Aorta (tissue), 5 donors: ENCODE measurements at regions not wholly inside any gene's neighbourhood (a gene's known extent, or its start where the extent isn't known, plus 50 kb on each side); places are given as distances from the start of the nearest gene placed in this dataset.

Experiments
- ATAC-seq: fragments of 200-7000 bp; cut with Tn5 transposase; one replicate; pipeline ENCODE4 v1.9.1; 2022; ENCODE audit warnings: moderate library complexity; ENCODE audit not compliant: low FRiP score
- DNase-seq, 2 donors: peaks; one replicate each; pipeline ENCODE4 v3.0.0-alpha.2; 2020
- H3K27ac ChIP-seq, 2 donors: one replicate each; pipeline ENCODE4 v1.5.1; 2013; ENCODE audit warnings: low read length in 2 of 2, mild to moderate bottlenecking in 2 of 2, moderate library complexity in 2 of 2, control low read depth in 1 of 2, inconsistent platforms in 1 of 2, low read depth in 1 of 2
- H3K27me3 ChIP-seq, 2 donors: one replicate each; pipeline ENCODE4 v1.6.1; 2013; ENCODE audit warnings: control low read depth in 1 of 2, low read length in 1 of 2, mild to moderate bottlenecking in 1 of 2, moderate library complexity in 1 of 2; ENCODE audit not compliant: insufficient read depth in 2 of 2, control insufficient read depth in 1 of 2
- H3K36me3 ChIP-seq, 2 donors: one replicate each; pipeline ENCODE4 v1.6.1; 2013; ENCODE audit warnings: control low read depth in 1 of 2, low read length in 1 of 2, mild to moderate bottlenecking in 1 of 2; ENCODE audit not compliant: insufficient read depth in 2 of 2, control insufficient read depth in 1 of 2
- H3K4me1 ChIP-seq, 2 donors: one replicate each; pipeline ENCODE4 v1.6.1; 2013; ENCODE audit warnings: low read length in 2 of 2, control low read depth in 1 of 2, mild to moderate bottlenecking in 1 of 2, moderate library complexity in 1 of 2; ENCODE audit not compliant: insufficient read depth in 2 of 2, control insufficient read depth in 1 of 2
- H3K4me3 ChIP-seq, 2 donors: one replicate each; pipeline ENCODE4 v1.5.1; 2013; ENCODE audit warnings: low read length in 2 of 2, control low read depth in 1 of 2, mild to moderate bottlenecking in 1 of 2
- H3K9me3 ChIP-seq: one replicate; pipeline ENCODE4 v1.6.1; 2013; ENCODE audit warnings: mild to moderate bottlenecking, low read length; ENCODE audit not compliant: control insufficient read depth
- WGBS, 2 donors: extraction: QIAGEN DNeasy Blood & Tissue Kit; methylation state at CpG; one replicate each; pipeline ENCODE4 v1.1.7; 2013; 5-methylcytosine and 5-hydroxymethylcytosine counted together
- intact Hi-C, 2 donors: fragments of 100-400 bp; cut with DNase I; formaldehyde crosslinking; loops; one replicate each; pipeline versions ENCODE4 v1.14.2 to v1.15.0; 2022
- donor health status: healthy with polysubstance abuse.
- donor health status: Bipolar disorder and iron deficiency.
- donor health status: DM: no; HTN: no; CAD: no.
- donor health status: DM: no; HTN: no; CAD: no.
- donor health status: DM: yes; HTN: yes; CAD: no.

- Histone ChIP-seq H3K27ac (no peak overlapping the region), H3K9me3 (no peaks in the 10 kb centered on the region), H3K36me3 (no peaks in the 10 kb centered on the region), H3K27me3 (peaks cover 0 to 2% of the 10 kb centered on the region in 2 donors), H3K4me3 (no peak overlapping the region), H3K4me1 (no peaks in the 10 kb centered on the region)
- DNase-seq (no peak), ATAC-seq (no peak)
- WGBS, 2 donors = 31 to 36% methylated on average over 1 of the region's 1 CpG
- intact Hi-C loops = no loop called here
Measured at GRCh38 chr1:199287647-199288046, 648.8 kb downstream of the PTPRC start.

GRCh38 chr1:199290186-199290585 lies 651.3 kb downstream of the PTPRC start:
- Histone ChIP-seq H3K36me3 (no peaks in the 10 kb centered on the region), H3K27me3 (peaks cover 0 to 2% of the 10 kb centered on the region in 2 donors), H3K4me1 (no peaks in the 10 kb centered on the region), H3K27ac (no peak overlapping the region), H3K9me3 (no peaks in the 10 kb centered on the region), H3K4me3 (no peak overlapping the region)
- intact Hi-C loops = no loop called here
- DNase-seq (no peak), ATAC-seq (no peak)

GRCh38 chr1:199291022-199291740 lies 652.3 kb downstream of the PTPRC start:
- Histone ChIP-seq H3K27ac (no peak overlapping the region), H3K4me1 (no peaks in the 10 kb centered on the region), H3K36me3 (no peaks in the 10 kb centered on the region), H3K9me3 (no peaks in the 10 kb centered on the region), H3K27me3 (peaks cover 0 to 2% of the 10 kb centered on the region in 2 donors), H3K4me3 (no peak overlapping the region)
- WGBS, 2 donors = 0 to 4% methylated on average over 2 of the region's 2 CpGs
- ATAC-seq (no peak), DNase-seq (no peak)
- intact Hi-C loops = no loop called here

GRCh38 chr1:199292896-199293295 lies 654.1 kb downstream of the PTPRC start:
- 90 to 98% methylated on average over 1 of the region's 1 CpG for WGBS, 2 donors
- DNase-seq (no peak), ATAC-seq (no peak)
- H3K9me3 ChIP-seq = no peaks in the 10 kb centered on the region
- no peak overlapping the region for H3K4me3 ChIP-seq
- H3K36me3 ChIP-seq = no peaks in the 10 kb centered on the region
- no peaks in the 10 kb centered on the region for H3K4me1 ChIP-seq
- no peak overlapping the region for H3K27ac ChIP-seq
- intact Hi-C loops = no loop called here
- H3K27me3 ChIP-seq = peaks cover 0 to 2% of the 10 kb centered on the region in 2 donors

- ATAC-seq (no peak), DNase-seq (no peak)
- Histone ChIP-seq H3K4me3 (no peak overlapping the region), H3K27ac (no peak overlapping the region), H3K36me3 (no peaks in the 10 kb centered on the region), H3K4me1 (no peaks in the 10 kb centered on the region), H3K9me3 (no peaks in the 10 kb centered on the region), H3K27me3 (peaks cover 0 to 2% of the 10 kb centered on the region in 2 donors)
- WGBS, 2 donors = 67 to 78% methylated on average over 3 of the region's 3 CpGs
- intact Hi-C loops = no loop called here
Measured at GRCh38 chr1:199295107-199295506, 656.3 kb downstream of the PTPRC start.

- H3K4me1 ChIP-seq = no peaks in the 10 kb centered on the region
- H3K4me3 ChIP-seq = no peak overlapping the region
- no peaks in the 10 kb centered on the region for H3K9me3 ChIP-seq
- intact Hi-C loops = no loop called here
- H3K27ac ChIP-seq = no peak overlapping the region
- DNase-seq (no peak), ATAC-seq (no peak)
- no peaks in the 10 kb centered on the region for H3K36me3 ChIP-seq
- no peaks in the 10 kb centered on the region for H3K27me3 ChIP-seq
Measured at GRCh38 chr1:199297174-199297573, 658.3 kb downstream of the PTPRC start.

- H3K27me3 ChIP-seq = no peaks in the 10 kb centered on the region
- ATAC-seq (no peak), DNase-seq (no peak)
- H3K27ac ChIP-seq = no peak overlapping the region
- H3K36me3 ChIP-seq = no peaks in the 10 kb centered on the region
- no peak overlapping the region for H3K4me3 ChIP-seq
- H3K4me1 ChIP-seq = no peaks in the 10 kb centered on the region
- no peaks in the 10 kb centered on the region for H3K9me3 ChIP-seq
- intact Hi-C loops = no loop called here
- WGBS, 2 donors = 38% methylated on average over 3 of the region's 3 CpGs
Measured at GRCh38 chr1:199297887-199298286, 659.0 kb downstream of the PTPRC start.

- Histone ChIP-seq H3K27me3 (no peaks in the 10 kb centered on the region), H3K27ac (no peak overlapping the region), H3K4me1 (no peaks in the 10 kb centered on the region), H3K36me3 (no peaks in the 10 kb centered on the region), H3K9me3 (no peaks in the 10 kb centered on the region), H3K4me3 (no peak overlapping the region)
- DNase-seq (no peak), ATAC-seq (no peak)
- WGBS, 2 donors = 39 to 53% methylated on average over 3 of the region's 3 CpGs
- intact Hi-C loops = no loop called here
Measured at GRCh38 chr1:199298825-199299224, 660.0 kb downstream of the PTPRC start.

GRCh38 chr1:199301472-199302217 lies 662.8 kb downstream of the PTPRC start:
- no peak for DNase-seq
- intact Hi-C loops = no loop called here
- Histone ChIP-seq H3K4me3 (no peak overlapping the region), H3K9me3 (no peaks in the 10 kb centered on the region), H3K27me3 (no peaks in the 10 kb centered on the region), H3K27ac (no peak overlapping the region), H3K36me3 (no peaks in the 10 kb centered on the region), H3K4me1 (no peaks in the 10 kb centered on the region)
- no peak for ATAC-seq
